HUDEP-2 (cell line): ENCODE measurements at regions not wholly inside any gene's neighbourhood (a gene's known extent, or its start where the extent isn't known, plus 50 kb on each side); places are given as distances from the start of the nearest gene placed in this dataset.
A peak's percentile ranks its signal among the peaks of the same experiment; 100 is the strongest.

Experiments
- DNase-seq, 76 experiments: peaks; one replicate each; lab custom pipeline; 2025; ENCODE audit not compliant: unreplicated experiment in 76 of 76; lab: John Stamatoyannopoulos, UW

- no peak for DNase-seq
These were observed 320.7 kb downstream of the CYP26B1 start for GRCh38 chr2:71826826-71827523.

GRCh38 chr2:71826299-71826698 is 321.4 kb downstream of the CYP26B1 start:
- no peak for DNase-seq

GRCh38 chr2:71824436-71824835 is 323.2 kb downstream of the CYP26B1 start:
- no peak for DNase-seq

GRCh38 chr2:71823526-71823925 is 324.1 kb downstream of the CYP26B1 start:
- no peak for DNase-seq

GRCh38 chr2:71822463-71822862 is 325.2 kb downstream of the CYP26B1 start:
- DNase-seq = no peak

- DNase-seq = no peak
These were observed 325.8 kb downstream of the CYP26B1 start for GRCh38 chr2:71821856-71822255.

- DNase-seq = no peak
These were observed 330.8 kb downstream of the CYP26B1 start for GRCh38 chr2:71816815-71817214.

- no peak for DNase-seq
These were observed 331.8 kb downstream of the CYP26B1 start for GRCh38 chr2:71815701-71816474.

GRCh38 chr2:71814885-71815284 is 332.8 kb downstream of the CYP26B1 start:
- DNase-seq = no peak

GRCh38 chr2:71813807-71814470 is 333.7 kb downstream of the CYP26B1 start:
- DNase-seq = no peak

GRCh38 chr2:71813315-71813714 is 334.3 kb downstream of the CYP26B1 start:
- DNase-seq = no peak

- no peak for DNase-seq
These were observed 334.9 kb downstream of the CYP26B1 start for GRCh38 chr2:71812736-71813135.

GRCh38 chr2:71811726-71812125 is 335.9 kb downstream of the CYP26B1 start:
- no peak for DNase-seq

GRCh38 chr2:71811157-71811556 is 336.5 kb downstream of the CYP26B1 start:
- DNase-seq = no peak

- DNase-seq = no peak
These were observed 339.8 kb downstream of the CYP26B1 start for GRCh38 chr2:71807581-71808451.

GRCh38 chr2:71806432-71806831 is 341.2 kb downstream of the CYP26B1 start:
- no peak for DNase-seq

GRCh38 chr2:71804281-71804751 is 343.3 kb downstream of the CYP26B1 start:
- no peak for DNase-seq

- DNase-seq = no peak
These were observed 344.3 kb downstream of the CYP26B1 start for GRCh38 chr2:71803398-71803797.

GRCh38 chr2:71802556-71802955 is 345.1 kb downstream of the CYP26B1 start:
- DNase-seq = no peak

- DNase-seq = peak in 41 of 76 experiments; percentile 2 to 66 (median 20)
These were observed 345.7 kb downstream of the CYP26B1 start for GRCh38 chr2:71801969-71802368.

GRCh38 chr2:71801556-71801955 is 346.1 kb downstream of the CYP26B1 start:
- no peak for DNase-seq
